Activated CD4-positive, alpha-beta T cell treated with anti-CD3 and anti-CD28 coated beads for 4 hours (primary cell): ENCODE measurements at regions not wholly inside any gene's neighbourhood (a gene's known extent, or its start where the extent isn't known, plus 50 kb on each side); places are given as distances from the start of the nearest gene placed in this dataset.

Source experiments
- DNase-seq, 2 donors: peaks; one replicate each; pipeline ENCODE4 v3.0.0-alpha.2; 2020

DNA sequence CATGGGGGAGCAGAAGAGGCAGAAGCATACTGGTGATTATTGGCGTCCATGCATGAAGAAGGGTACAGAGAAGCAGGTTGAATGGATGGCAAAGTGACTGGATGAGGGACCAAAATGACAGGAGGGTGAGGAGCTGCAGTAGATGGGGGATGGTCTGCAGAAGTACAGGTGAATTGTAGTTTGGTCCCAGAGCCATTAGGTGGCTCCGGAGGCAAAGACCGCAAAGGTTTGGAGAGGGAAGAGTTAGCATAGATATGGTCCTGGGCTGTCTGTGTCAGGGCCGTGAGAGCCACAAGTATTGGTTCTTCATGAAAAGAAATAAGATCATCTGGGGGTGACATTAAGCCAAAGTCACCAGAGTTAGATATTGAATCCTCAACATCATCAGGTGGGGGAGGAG lies 59.0 kb upstream of the ZNF726 start:
- DNase-seq, result no peak

DNA sequence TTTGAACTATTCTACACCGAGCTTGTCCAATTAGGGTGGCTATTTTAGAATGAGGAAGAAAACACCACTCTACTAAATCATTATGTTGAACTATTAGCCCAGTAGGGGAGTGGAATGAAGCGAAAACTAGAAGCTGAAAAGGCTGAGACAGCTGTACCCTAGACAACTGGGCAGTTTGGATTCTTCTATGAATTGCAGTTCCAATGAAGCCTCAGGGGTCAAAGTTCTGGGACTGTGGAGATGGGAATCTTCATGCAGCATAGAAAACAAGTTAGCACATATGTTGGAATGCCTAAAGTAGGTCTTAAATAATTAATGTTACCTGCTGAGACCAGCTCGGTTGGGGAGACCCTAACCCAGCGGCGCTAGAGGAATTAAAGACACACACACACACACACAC lies 62.7 kb upstream of the ZNF726 start:
- DNase-seq, result no peak

DNA sequence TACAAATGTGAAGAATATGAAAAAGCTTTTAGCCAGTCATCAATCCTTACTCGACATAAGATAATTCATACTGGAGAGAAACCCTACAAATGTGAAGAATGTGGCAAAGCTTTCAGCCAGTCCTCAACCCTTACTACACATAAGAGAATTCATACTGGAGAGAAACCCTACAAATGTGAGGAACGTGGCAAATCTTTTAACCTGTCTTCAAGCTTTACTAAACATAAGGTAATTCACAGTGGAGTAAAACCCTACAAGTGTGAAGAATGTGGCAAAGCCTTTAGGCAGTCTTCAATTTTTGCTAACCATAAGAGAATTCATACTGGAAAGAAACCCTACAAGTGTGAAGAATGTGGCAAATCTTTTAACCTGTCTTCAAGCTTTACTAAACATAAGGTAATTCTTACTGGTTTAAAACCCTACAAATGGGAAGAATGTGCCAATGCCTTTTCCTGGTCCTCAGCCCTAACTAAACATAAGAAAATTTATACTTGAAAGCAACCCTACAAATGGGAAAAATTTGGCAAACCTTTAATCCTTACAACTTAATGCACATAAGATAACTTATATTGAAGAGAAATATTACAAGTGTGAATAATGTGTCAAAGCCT lies 74.1 kb upstream of the ZNF681 start:
- no peak for DNase-seq

DNA sequence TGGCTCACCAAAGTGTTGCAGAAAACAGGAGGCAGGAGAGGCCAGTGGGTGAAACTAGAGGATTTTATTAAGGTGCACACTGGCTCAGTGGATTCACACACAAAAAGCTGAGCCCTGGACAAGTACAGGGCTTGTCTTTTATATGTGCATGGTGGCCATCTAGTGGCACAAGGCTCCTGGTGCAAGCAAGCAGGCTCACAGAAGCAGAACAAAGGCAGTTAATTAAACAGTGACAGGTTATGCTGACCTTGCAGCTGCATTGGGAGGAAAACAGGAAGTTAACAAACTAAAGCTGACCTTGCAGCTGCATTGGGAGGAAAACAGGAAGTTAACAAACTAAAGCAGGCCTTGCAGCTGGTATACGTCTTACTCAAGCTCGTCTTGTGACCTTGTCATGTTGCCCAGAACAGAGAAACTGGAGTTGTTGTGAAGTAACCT lies 65.3 kb upstream of the ZNF681 start:
- DNase-seq, result no peak

DNA sequence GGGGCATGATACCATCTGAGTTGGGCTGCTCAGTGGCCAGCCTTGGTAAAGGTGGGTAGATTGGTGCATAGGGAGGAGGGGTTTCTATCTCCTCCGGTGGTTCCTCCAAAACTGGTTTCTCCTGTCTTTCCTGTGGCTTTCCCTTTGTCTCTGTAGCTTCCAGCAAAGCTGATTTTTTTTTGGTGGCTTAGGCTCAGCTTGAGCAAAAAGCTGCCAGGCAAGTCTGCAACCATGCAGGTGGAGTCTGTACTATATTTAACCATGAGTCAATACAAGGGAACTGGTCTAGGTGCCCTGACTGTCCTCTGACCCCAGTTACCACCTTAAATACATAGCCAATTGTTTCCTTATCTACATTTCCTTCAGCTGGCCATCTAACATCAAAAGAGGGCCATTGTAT lies 64.0 kb upstream of the ZNF681 start:
- DNase-seq, result no peak

DNA sequence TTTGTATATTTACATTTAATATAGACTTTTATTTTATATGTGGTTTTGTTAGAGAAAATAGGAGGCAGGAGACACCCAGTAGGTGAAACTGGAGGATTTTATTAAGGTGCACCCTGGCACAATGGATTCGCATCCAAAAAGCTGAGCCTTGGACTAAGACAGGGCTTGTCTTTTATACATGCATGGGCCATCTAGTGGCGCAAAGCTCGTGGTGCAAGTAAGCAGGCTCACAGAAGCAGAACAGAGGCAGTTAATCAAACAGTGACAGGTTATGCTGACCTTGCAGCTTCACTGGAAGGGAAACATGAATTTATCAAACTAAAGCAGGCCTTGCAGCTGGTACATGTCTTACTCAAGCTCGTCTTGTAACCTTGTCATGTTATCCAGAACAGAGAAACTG lies 58.8 kb upstream of the ZNF681 start:
- peak; percentile 19 to 35 for DNase-seq

DNA sequence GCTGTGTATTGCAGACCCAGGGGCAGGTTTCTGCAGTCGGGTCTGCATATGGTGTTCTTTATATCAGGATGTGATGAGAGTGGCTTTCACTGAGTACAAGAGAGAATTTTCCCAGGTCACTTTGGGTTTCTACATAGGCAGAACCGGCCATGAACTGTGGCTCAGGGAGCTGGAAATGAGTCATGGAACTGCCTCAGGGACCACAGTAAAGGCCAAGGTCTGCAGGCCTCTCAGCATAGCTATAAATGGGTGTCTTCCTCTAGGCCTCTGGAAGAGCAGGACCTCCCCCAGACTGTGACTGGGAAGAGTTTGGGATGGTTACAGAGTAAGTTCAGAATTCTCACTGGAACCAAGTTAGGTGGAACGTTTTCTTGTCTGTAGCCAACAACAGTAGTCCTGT lies 51.8 kb upstream of the ZNF681 start:
- DNase-seq, result no peak
